HCT116 (cell line): ENCODE measurements at regions not wholly inside any gene's neighbourhood (a gene's known extent, or its start where the extent isn't known, plus 50 kb on each side); places are given as distances from the start of the nearest gene placed in this dataset.

ENCODE experiments used
- ATAC-seq: fragments of 200-7000 bp; cut with Tn5 transposase; 2 replicates; pipeline ENCODE4 v1.9.1; 2020; ENCODE audit warnings: mild to moderate bottlenecking, moderate library complexity
- BruUV-seq: library from RNA; stranded (reverse); fragments of 400-500 nt; replicated peaks from 2 replicates; lab custom pipeline; 2021; lab: Mats Ljungman, UMichigan
- CTCF ChIA-PET: fragments of 300-600 bp; sonication (Branson Sonifier 250); formaldehyde crosslinking; loops from one replicate; lab custom pipeline; 2021; ENCODE audit warnings: antibody characterized with exemption; lab: Charles Lee
- POLR2A ChIA-PET: fragments of 300-600, 350-600 bp; sonication (Branson Sonifier 250); formaldehyde crosslinking; loops from one replicate; lab custom pipeline; 2021; ENCODE audit warnings: antibody characterized with exemption; lab: Charles Lee
- RAD21 ChIA-PET, 2 experiments: fragments of 300-600 bp; sonication (Branson Sonifier 250); formaldehyde crosslinking; loops; one replicate each; lab custom pipeline; 2023; ENCODE audit warnings: low total read pairs in 2 of 2; ENCODE audit not compliant: uncharacterized antibody in 2 of 2, unreplicated experiment in 2 of 2, low non-redundant PET in 1 of 2; lab: Charles Lee
- DNase-seq: peaks from one replicate; pipeline ENCODE4 v3.0.0-alpha.2; 2010; ENCODE audit warnings: low read depth, low spot score
- H2AFZ ChIP-seq: fragments of 200-600 bp; shearing (Covaris generic), sonication (generic); 2 replicates; pipeline ENCODE4 v1.6.1; 2017; ENCODE audit warnings: low read depth, mixed run types, mixed read lengths, antibody characterized with exemption, low read length; ENCODE audit not compliant: poor library complexity, severe bottlenecking
- H3K27ac ChIP-seq: 2 replicates; pipeline ENCODE4 v1.5.1; 2012; ENCODE audit warnings: low read depth, low read length
- H3K27me3 ChIP-seq: fragments of 200-600 bp; sonication (generic); 2 replicates; pipeline ENCODE4 v1.6.1; 2016; ENCODE audit warnings: mixed run types, low read length, mixed read lengths; ENCODE audit not compliant: insufficient read depth
- H3K36me3 ChIP-seq, 2 experiments: fragments of 200-500 bp in 1 of 2; fragments of 200-600 bp in 1 of 2; sonication (Bioruptor generic) in 1 of 2; sonication (generic) in 1 of 2; 2 replicates each; pipeline versions ENCODE4 v1.5.1 to v1.6.1; 2014 to 2016; ENCODE audit warnings: low read length in 2 of 2, inconsistent platforms in 1 of 2, mixed read lengths in 1 of 2, mixed run types in 1 of 2; ENCODE audit not compliant: insufficient read depth in 2 of 2, control insufficient read depth in 1 of 2
- H3K4me1 ChIP-seq, 2 experiments: fragments of 200-600 bp in 1 of 2; sonication (generic) in 1 of 2; 2 replicates each; pipeline versions ENCODE4 v1.5.1 to v1.6.1; 2012 to 2017; ENCODE audit warnings: low read length in 2 of 2, inconsistent platforms in 1 of 2, mild to moderate bottlenecking in 1 of 2, mixed read lengths in 1 of 2, mixed run types in 1 of 2, moderate library complexity in 1 of 2; ENCODE audit not compliant: insufficient read depth in 2 of 2, control insufficient read depth in 1 of 2
- H3K4me2 ChIP-seq: fragments of 200-600 bp; sonication (generic); 2 replicates; pipeline ENCODE4 v1.6.1; 2017; ENCODE audit warnings: mixed run types, low read length, mixed read lengths
- H3K4me3 ChIP-seq, 2 experiments: fragments of 200-600 bp in 1 of 2; sonication (generic) in 1 of 2; replicated peaks in 1 of 2; 2 replicates each; pipeline ENCODE4 v1.5.1; 2011 to 2016; ENCODE audit warnings: low read length in 2 of 2, control low read depth in 1 of 2, low read depth in 1 of 2, mild to moderate bottlenecking in 1 of 2, mixed read lengths in 1 of 2, mixed run types in 1 of 2
- H3K79me2 ChIP-seq: fragments of 200-600 bp; sonication (generic); 2 replicates; pipeline ENCODE4 v1.6.1; 2017; ENCODE audit warnings: mild to moderate bottlenecking, mixed run types, low read length, moderate library complexity, mixed read lengths; ENCODE audit not compliant: insufficient read depth
- H3K9ac ChIP-seq: fragments of 200-600 bp; sonication (generic); 2 replicates; pipeline ENCODE4 v1.6.1; 2016; ENCODE audit warnings: low read length, mixed read lengths
- H3K9me2 ChIP-seq: fragments of 200-600 bp; sonication (generic), shearing (Covaris generic); 2 replicates; pipeline ENCODE4 v1.6.1; 2017; ENCODE audit warnings: mixed run types, mild to moderate bottlenecking, moderate library complexity; ENCODE audit not compliant: insufficient read depth
- H3K9me3 ChIP-seq, 2 experiments: fragments of 200-500 bp in 1 of 2; fragments of 200-600 bp in 1 of 2; sonication (Bioruptor generic) in 1 of 2; sonication (generic) in 1 of 2; 2 replicates each; pipeline ENCODE4 v1.6.1; 2014 to 2017; ENCODE audit warnings: low read length in 2 of 2, mixed read lengths in 2 of 2, inconsistent platforms in 1 of 2, low read depth in 1 of 2, mild to moderate bottlenecking in 1 of 2, mixed run types in 1 of 2, moderate library complexity in 1 of 2; ENCODE audit not compliant: control insufficient read depth in 1 of 2, insufficient read depth in 1 of 2
- H4K20me1 ChIP-seq: fragments of 200-600 bp; sonication (generic), shearing (Covaris generic); 2 replicates; pipeline ENCODE4 v1.6.1; 2017; ENCODE audit warnings: mixed run types, mild to moderate bottlenecking, moderate library complexity; ENCODE audit not compliant: insufficient read depth
- CBX3 ChIP-seq: IDR thresholded peaks from 2 replicates; pipeline ENCODE4 v1.6.1; 2012; ENCODE audit warnings: low read depth
- CEBPB ChIP-seq: IDR thresholded peaks from 2 replicates; pipeline ENCODE4 v1.6.1; 2012; ENCODE audit warnings: low read depth
- CTCF ChIP-seq, 3 experiments: fragments of 200-600 bp in 1 of 3; sonication (generic) in 1 of 3; IDR thresholded peaks in 2 of 3; conservative IDR thresholded peaks in 1 of 3; 2 replicates each; pipeline ENCODE4 v1.5.1; 2012 to 2017; ENCODE audit warnings: low read depth in 2 of 3, low read length in 2 of 3, antibody characterized with exemption in 1 of 3, borderline replicate concordance in 1 of 3, control low read depth in 1 of 3, mild to moderate bottlenecking in 1 of 3, mixed read lengths in 1 of 3, mixed run types in 1 of 3, moderate library complexity in 1 of 3; ENCODE audit not compliant: insufficient read depth in 1 of 3
- EZH2 ChIP-seq: fragments of 200-600 bp; sonication (generic); IDR thresholded peaks from 2 replicates; pipeline ENCODE4 v1.6.1; 2017; ENCODE audit warnings: antibody characterized with exemption, mixed run types
- EZH2phosphoT487 ChIP-seq: fragments of 200-600 bp; IDR thresholded peaks from 2 replicates; pipeline ENCODE4 v1.6.1; 2018; ENCODE audit warnings: antibody characterized with exemption, borderline replicate concordance
- POLR2AphosphoS5 ChIP-seq: IDR thresholded peaks from 2 replicates; pipeline ENCODE4 v1.6.1; 2011; ENCODE audit warnings: mild to moderate bottlenecking, low read depth, low read length, moderate library complexity
- RAD21 ChIP-seq: IDR thresholded peaks from 2 replicates; pipeline ENCODE4 v1.6.1; 2012; ENCODE audit warnings: low read depth, mild to moderate bottlenecking
- REST ChIP-seq: IDR thresholded peaks from 2 replicates; pipeline ENCODE4 v1.6.1; 2012; ENCODE audit warnings: low read depth
- SP1 ChIP-seq: IDR thresholded peaks from 2 replicates; pipeline ENCODE4 v1.6.1; 2012; ENCODE audit warnings: low read depth
- ZBTB33 ChIP-seq: IDR thresholded peaks from 2 replicates; pipeline ENCODE4 v1.6.1; 2011; ENCODE audit warnings: mild to moderate bottlenecking, low read length, moderate library complexity; ENCODE audit not compliant: insufficient replicate concordance; ENCODE audit errors: extremely low read depth
- ZNF274 ChIP-seq: fragments of 200-500 bp; sonication (Bioruptor generic); IDR thresholded peaks from 2 replicates; pipeline ENCODE4 v1.6.1; 2014; ENCODE audit warnings: mild to moderate bottlenecking, low read depth, low read length, inconsistent platforms
- intact Hi-C: fragments of 100-400 bp; cut with micrococcal nuclease; formaldehyde crosslinking; loops from 2 replicates; pipeline ENCODE4 v1.10.0; 2022

GRCh38 chr3:180457225-180457624, 144.7 kb upstream of the TTC14 start:
- no peaks in the 10 kb centered on the region for H3K9me3 ChIP-seq
- no peak overlapping the region for H3K4me2 ChIP-seq
- no peaks in the 10 kb centered on the region for H3K4me1 ChIP-seq
- no peak for ATAC-seq
- H4K20me1 ChIP-seq, result no peaks in the 10 kb centered on the region
- intact Hi-C loops, result no loop called here
- no TSS peak for BruUV-seq
- H3K9me2 ChIP-seq, result no peaks in the 10 kb centered on the region
- H3K36me3 ChIP-seq, result no peaks in the 10 kb centered on the region
- RAD21 ChIA-PET, result no interaction called here
- H3K27ac ChIP-seq, result no peak overlapping the region
- no peaks in the 10 kb centered on the region for H3K27me3 ChIP-seq
- TF ChIP-seq ZBTB33 (no peak), POLR2AphosphoS5 (no peak), REST (no peak), CBX3 (no peak), SP1 (no peak), CEBPB (no peak), EZH2 (no peak), EZH2phosphoT487 (no peak), RAD21 (no peak), CTCF (IDR thresholded peaks at IDR 0.05 in 2 of 3, conservative IDR thresholded peaks at IDR 0.05 in 1 of 3; ENCODE audit: borderline replicate concordance in 1 of 3, insufficient read depth in 1 of 3, low read depth in 2 of 3, low read length in 2 of 3) (no peak), ZNF274 (no peak)
- TF ChIP-seq, all 23 proteins: peak for 0
- CTCF ChIA-PET, result no interaction called here
- no peak overlapping the region for H3K4me3 ChIP-seq
- DNase-seq, result no peak
- no peak overlapping the region for H2AFZ ChIP-seq
- no peak overlapping the region for H3K9ac ChIP-seq
- no peaks in the 10 kb centered on the region for H3K79me2 ChIP-seq
- POLR2A ChIA-PET, result no interaction called here
